GM18517 (cell line): ENCODE measurements at regions not wholly inside any gene's neighbourhood (a gene's known extent, or its start where the extent isn't known, plus 50 kb on each side); places are given as distances from the start of the nearest gene placed in this dataset.
"Not testable (repeated sequence)": the region's sequence is repeated elsewhere in the genome, so short reads cannot be mapped to it uniquely, and the experiment has no call there.

ENCODE experiments used
- ATAC-seq: cut with Tn5 transposase; IDR thresholded peaks from one replicate; pipeline ENCODE4 v1.9.1; 2021; ENCODE audit warnings: mild to moderate bottlenecking, moderate library complexity; ENCODE audit not compliant: unreplicated experiment

DNA sequence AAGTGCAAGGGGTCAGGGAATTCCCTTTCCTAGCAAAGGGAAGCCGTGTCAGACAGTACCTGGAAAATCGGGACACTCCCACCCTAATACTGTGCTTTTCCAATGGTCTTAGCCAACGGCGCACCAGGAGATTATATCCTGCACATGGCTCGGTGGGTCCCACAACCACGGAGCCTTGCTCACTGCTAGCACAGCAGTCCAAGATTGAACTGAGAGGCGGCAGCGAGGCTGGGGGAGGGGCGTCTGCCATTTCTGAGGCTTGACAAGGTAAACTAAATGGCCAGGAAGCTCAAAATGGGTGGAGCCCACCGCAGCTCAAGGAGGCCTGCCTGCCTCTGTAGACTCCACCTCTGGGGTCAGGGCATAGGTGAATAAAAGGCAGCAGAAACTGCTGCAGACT is 76.5 kb upstream of the LINC00632 start:
- not testable (repeated sequence) for ATAC-seq

GRCh38 chrX:140608111-140608510 is 101.4 kb upstream of the LINC00632 start:
- no peak for ATAC-seq

GRCh38 chrX:140602140-140602539 is 97.3 kb upstream of the SOX3 start:
- ATAC-seq, result no peak

DNA sequence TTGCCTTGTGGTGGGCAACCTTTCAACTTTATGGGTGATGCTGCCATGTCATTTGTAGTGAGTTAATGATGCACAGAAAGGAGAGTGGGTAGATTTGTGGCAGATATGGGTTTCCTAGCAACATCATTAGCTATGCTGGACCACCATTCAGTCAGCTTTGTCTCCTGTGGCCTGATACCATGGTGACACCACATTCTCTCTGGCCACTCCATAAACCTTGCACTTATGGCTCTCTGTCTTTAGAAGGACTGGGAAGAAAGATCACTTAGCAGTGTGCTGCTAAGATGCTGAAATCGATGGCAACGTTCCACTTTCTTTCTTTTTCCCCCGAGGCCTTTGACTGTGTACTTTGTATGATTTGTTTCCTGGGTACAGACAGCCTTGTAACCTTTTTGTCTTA is 95.0 kb upstream of the SOX3 start:
- ATAC-seq, result no peak

DNA sequence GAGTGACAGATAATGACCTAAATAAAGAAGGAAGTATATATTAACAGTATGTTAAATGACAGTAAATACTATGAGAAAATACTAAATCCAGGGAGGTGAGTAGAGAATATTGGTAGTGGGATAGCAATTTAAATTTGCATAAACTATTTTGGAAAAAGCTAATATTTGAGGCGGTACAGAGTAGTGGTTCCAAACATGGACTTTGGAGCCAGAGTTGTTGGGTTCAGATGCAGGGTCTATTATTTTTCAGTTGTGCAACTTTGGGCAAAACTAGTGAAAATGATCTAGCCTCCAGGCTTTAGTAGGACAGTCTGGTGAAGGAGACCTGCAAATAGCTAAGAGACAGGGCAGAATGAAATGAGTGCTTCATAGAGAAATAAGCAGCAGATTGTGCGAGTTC is 84.8 kb upstream of the SOX3 start:
- ATAC-seq, result no peak

- no peak for ATAC-seq
Measured at GRCh38 chrX:140586951-140587350, 82.1 kb upstream of the SOX3 start.

DNA sequence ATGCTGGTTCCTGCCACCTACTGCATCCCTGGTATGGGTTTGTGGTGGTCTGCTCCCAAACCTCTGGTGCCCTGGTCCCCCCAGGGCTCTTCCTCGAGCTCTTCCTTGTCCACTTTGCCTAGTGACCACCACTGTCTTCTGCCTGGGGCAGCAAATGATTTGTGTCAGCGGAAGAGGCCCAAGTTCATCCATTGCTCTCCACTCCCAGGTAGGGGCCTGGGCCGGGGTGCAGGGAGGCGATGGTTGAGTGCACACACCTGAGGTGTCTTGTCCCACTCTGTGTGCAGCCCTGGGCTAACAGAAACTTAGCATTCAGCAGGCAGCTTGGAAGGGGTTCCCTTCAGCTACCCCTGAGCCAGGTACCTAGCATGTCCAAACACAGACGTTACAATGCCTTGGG is 75.6 kb upstream of the SOX3 start:
- no peak for ATAC-seq

GRCh38 chrX:140572724-140573123 is 67.9 kb upstream of the SOX3 start:
- peak; percentile 90 for ATAC-seq

GRCh38 chrX:140563893-140564292 is 59.0 kb upstream of the SOX3 start:
- no peak for ATAC-seq
